CD14-positive monocyte (primary cell): ENCODE measurements at regions not wholly inside any gene's neighbourhood (a gene's known extent, or its start where the extent isn't known, plus 50 kb on each side); places are given as distances from the start of the nearest gene placed in this dataset.

Experiments used
- DNase-seq, 3 donors: peaks; one replicate each; pipeline ENCODE4 v3.0.0-alpha.2; 2011 to 2022
- H2AFZ ChIP-seq: 2 replicates; pipeline ENCODE4 v1.6.0; 2012; ENCODE audit warnings: mild to moderate bottlenecking, low read depth, low read length, inconsistent platforms; ENCODE audit not compliant: insufficient read depth, poor library complexity, severe bottlenecking
- H3K27ac ChIP-seq, 2 donors: 1 replicate in 1 of 2; 2 replicates in 1 of 2; pipeline ENCODE4 v1.5.1; 2012 to 2013; ENCODE audit warnings: low read length in 2 of 2, control low read depth in 1 of 2, inconsistent platforms in 1 of 2, low read depth in 1 of 2, mild to moderate bottlenecking in 1 of 2
- H3K27me3 ChIP-seq, 2 donors: one replicate each; pipeline versions ENCODE4 v1.6.0 to v1.6.1; 2011 to 2013; ENCODE audit warnings: low read length in 2 of 2; ENCODE audit not compliant: control insufficient read depth in 2 of 2, insufficient read depth in 2 of 2
- H3K36me3 ChIP-seq, 2 donors: replicated peaks in 1 of 2; 1 replicate in 1 of 2; 2 replicates in 1 of 2; pipeline versions ENCODE4 v1.5.1 to v1.6.1; 2012 to 2013; ENCODE audit warnings: low read length in 2 of 2, control low read depth in 1 of 2, inconsistent platforms in 1 of 2, mild to moderate bottlenecking in 1 of 2; ENCODE audit not compliant: insufficient read depth in 2 of 2, control insufficient read depth in 1 of 2
- H3K4me1 ChIP-seq, 2 donors: 1 replicate in 1 of 2; 2 replicates in 1 of 2; pipeline versions ENCODE4 v1.5.1 to v1.6.1; 2012 to 2013; ENCODE audit warnings: low read length in 2 of 2, control low read depth in 1 of 2, inconsistent platforms in 1 of 2, mild to moderate bottlenecking in 1 of 2, moderate library complexity in 1 of 2; ENCODE audit not compliant: insufficient read depth in 2 of 2, control insufficient read depth in 1 of 2
- H3K4me2 ChIP-seq: replicated peaks from 2 replicates; pipeline ENCODE3; 2012; ENCODE audit warnings: low read length, moderate library complexity, mild to moderate bottlenecking; ENCODE audit not compliant: poor library complexity, severe bottlenecking; ENCODE audit errors: extremely low read depth
- H3K4me3 ChIP-seq, 3 experiments: fragments of 200-600 bp in 1 of 3; sonication (generic) in 1 of 3; replicated peaks in 1 of 3; 1 replicate in 2 of 3; 2 replicates in 1 of 3; pipeline ENCODE4 v1.5.1; 2011 to 2013; ENCODE audit warnings: low read length in 3 of 3, mild to moderate bottlenecking in 3 of 3, control low read depth in 2 of 3, low read depth in 2 of 3, inconsistent platforms in 1 of 3, moderate library complexity in 1 of 3
- H3K79me2 ChIP-seq: 2 replicates; pipeline ENCODE4 v1.6.0; 2012; ENCODE audit warnings: mild to moderate bottlenecking, control low read depth, inconsistent platforms, low read length, moderate library complexity; ENCODE audit not compliant: insufficient read depth
- H3K9ac ChIP-seq: 2 replicates; pipeline ENCODE4 v1.6.0; 2017; ENCODE audit warnings: low read length, mild to moderate bottlenecking; ENCODE audit not compliant: insufficient read depth, poor library complexity, severe bottlenecking
- H3K9me3 ChIP-seq, 2 donors: replicated peaks in 1 of 2; 1 replicate in 1 of 2; 2 replicates in 1 of 2; pipeline versions ENCODE4 v1.5.1 to v1.6.1; 2012 to 2013; ENCODE audit warnings: low read length in 2 of 2, control low read depth in 1 of 2; ENCODE audit not compliant: control insufficient read depth in 1 of 2, insufficient read depth in 1 of 2
- H4K20me1 ChIP-seq: 2 replicates; pipeline ENCODE4 v1.6.0; 2012; ENCODE audit warnings: mild to moderate bottlenecking, low read length, control low read depth, moderate library complexity; ENCODE audit not compliant: insufficient read depth
- H3K27ac Mint-ChIP-seq, 7 donors: one replicate each; pipeline ENCODE4 v1.8.0; 2020; ENCODE audit warnings: mild to moderate bottlenecking in 7 of 7, mixed read lengths in 7 of 7, moderate library complexity in 6 of 7, inconsistent platforms in 2 of 7
- H3K27me3 Mint-ChIP-seq, 3 donors: one replicate each; pipeline ENCODE4 v1.8.0; 2021 to 2022; ENCODE audit warnings: low read depth in 3 of 3, mild to moderate bottlenecking in 3 of 3, mixed read lengths in 3 of 3, moderate library complexity in 3 of 3, inconsistent platforms in 1 of 3
- H3K36me3 Mint-ChIP-seq, 2 donors: one replicate each; pipeline ENCODE4 v1.8.0; 2020; ENCODE audit warnings: mixed read lengths in 2 of 2, inconsistent platforms in 1 of 2, mild to moderate bottlenecking in 1 of 2
- H3K4me1 Mint-ChIP-seq: one replicate; pipeline ENCODE4 v1.8.0; 2020; ENCODE audit warnings: mild to moderate bottlenecking, mixed read lengths
- H3K4me3 Mint-ChIP-seq, 2 donors: one replicate each; pipeline ENCODE4 v1.8.0; 2020; ENCODE audit warnings: mild to moderate bottlenecking in 2 of 2, mixed read lengths in 2 of 2, moderate library complexity in 1 of 2
- H3K9me3 Mint-ChIP-seq, 7 donors: one replicate each; pipeline ENCODE4 v1.8.0; 2020 to 2022; ENCODE audit warnings: mixed read lengths in 7 of 7, mild to moderate bottlenecking in 6 of 7, moderate library complexity in 6 of 7, inconsistent platforms in 2 of 7
- CTCF ChIP-seq: fragments of 200-600 bp; IDR thresholded peaks from one replicate; pipeline ENCODE4 v1.8.0; 2022; ENCODE audit warnings: antibody characterized with exemption, mild to moderate bottlenecking
- WGBS: methylation state at CpG from one replicate; pipeline ENCODE4 v1.1.5; 2013; ENCODE audit warnings: missing lambda C conversion rate; ENCODE audit not compliant: insufficient coverage; 5-methylcytosine and 5-hydroxymethylcytosine counted together
- intact Hi-C, 2 donors: fragments of 100-400 bp; cut with micrococcal nuclease; formaldehyde crosslinking; loops; one replicate each; pipeline versions ENCODE4 v1.15.0 to v1.15.1; 2023

GRCh38 chr18:68431922-68432198, 283.0 kb downstream of the TMX3 start:
- peaks cover 0 to 7% (median 1%) of the 10 kb centered on the region in 7 donors for H3K9me3 Mint-ChIP-seq

DNA sequence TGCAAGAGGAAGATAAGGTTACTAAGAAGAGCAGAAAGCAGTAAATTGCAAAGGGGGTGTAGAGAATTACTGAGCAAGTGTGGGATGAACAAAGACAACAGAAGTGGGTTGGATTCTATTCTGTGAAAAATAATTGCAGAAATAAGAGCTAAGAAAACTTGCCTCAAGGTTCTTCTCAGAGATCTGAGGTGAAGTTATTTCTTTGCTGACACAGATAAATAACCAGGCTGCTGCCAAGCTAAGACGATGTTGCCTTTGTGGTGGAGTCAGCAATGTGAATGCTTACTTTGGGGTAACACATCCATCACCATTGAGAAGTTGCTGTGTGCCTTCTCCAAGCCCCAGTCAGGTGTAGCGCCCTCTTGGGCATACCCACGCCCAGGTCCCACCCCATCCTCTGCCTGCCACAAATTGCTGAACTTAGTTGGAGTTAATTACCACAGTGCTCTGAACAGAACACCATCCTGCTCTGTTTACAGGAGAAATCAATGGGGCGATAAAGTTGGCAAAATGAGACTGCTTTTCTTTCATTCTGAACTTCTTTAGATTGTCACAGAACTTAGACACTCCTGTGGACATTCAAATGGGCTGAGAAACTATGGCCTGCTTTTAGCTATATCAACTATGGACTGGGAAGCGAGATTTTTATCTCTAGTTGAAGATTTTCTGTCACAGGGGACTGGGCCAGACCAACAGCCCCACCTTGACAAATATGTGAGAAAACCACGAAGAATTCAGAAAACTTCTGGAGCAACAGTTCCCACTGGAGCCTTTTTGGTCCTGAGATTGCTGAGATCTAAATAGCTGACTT, 283.6 kb downstream of the TMX3 start:
- Histone ChIP-seq H3K9ac (no peak overlapping the region), H3K36me3 (no peaks in the 10 kb centered on the region), H3K27me3 (no peaks in the 10 kb centered on the region), H3K4me3 (no peak overlapping the region), H3K4me1 (no peaks in the 10 kb centered on the region), H4K20me1 (no peaks in the 10 kb centered on the region), H3K27ac (no peak overlapping the region), H3K9me3 (no peaks in the 10 kb centered on the region), H3K4me2 (no peak overlapping the region), H2AFZ (no peak overlapping the region), H3K79me2 (no peaks in the 10 kb centered on the region)
- Mint-ChIP-seq H3K4me3 (no peak overlapping the region), H3K27ac (no peak overlapping the region), H3K27me3 (no peaks in the 10 kb centered on the region), H3K4me1 (no peaks in the 10 kb centered on the region), H3K36me3 (no peaks in the 10 kb centered on the region), H3K9me3 (peaks cover 0 to 4% (median 1%) of the 10 kb centered on the region in 7 donors)
- TF ChIP-seq CTCF, result no peak
- intact Hi-C loops, result no loop called here
- 95% methylated on average over 2 of the region's 6 CpGs for WGBS
- no peak for DNase-seq

More at GRCh38 chr18:68431922-68432198, 283.0 kb downstream of the TMX3 start:
- Histone ChIP-seq H3K27ac (no peak overlapping the region), H3K4me3 (no peak overlapping the region), H3K4me2 (no peak overlapping the region), H3K79me2 (no peaks in the 10 kb centered on the region), H2AFZ (no peak overlapping the region), H4K20me1 (no peaks in the 10 kb centered on the region), H3K36me3 (no peaks in the 10 kb centered on the region), H3K4me1 (no peaks in the 10 kb centered on the region), H3K27me3 (no peaks in the 10 kb centered on the region), H3K9me3 (no peaks in the 10 kb centered on the region), H3K9ac (no peak overlapping the region)
- no peak overlapping the region for H3K4me3 Mint-ChIP-seq
- no peaks in the 10 kb centered on the region for H3K36me3 Mint-ChIP-seq
- TF ChIP-seq CTCF, result no peak
- 80% methylated on average over 2 of the region's 5 CpGs for WGBS
- intact Hi-C loops, result no loop called here
- H3K4me1 Mint-ChIP-seq, result no peaks in the 10 kb centered on the region
- no peak for DNase-seq
- no peaks in the 10 kb centered on the region for H3K27me3 Mint-ChIP-seq
- no peak overlapping the region for H3K27ac Mint-ChIP-seq
